GM12872 (cell line): ENCODE measurements at regions not wholly inside any gene's neighbourhood (a gene's known extent, or its start where the extent isn't known, plus 50 kb on each side); places are given as distances from the start of the nearest gene placed in this dataset.

ENCODE experiments used
- TF ChIP-seq, protein P1 (sequence below): IDR thresholded peaks from 3 replicates; pipeline ENCODE4 v1.5.1; 2011; ENCODE audit warnings: low read depth, mild to moderate bottlenecking, low read length, moderate library complexity; ENCODE audit not compliant: insufficient read depth

GRCh38 chr5:84816746-84817547, 432.3 kb upstream of the EDIL3 start:
- TF ChIP-seq, protein P1, sequence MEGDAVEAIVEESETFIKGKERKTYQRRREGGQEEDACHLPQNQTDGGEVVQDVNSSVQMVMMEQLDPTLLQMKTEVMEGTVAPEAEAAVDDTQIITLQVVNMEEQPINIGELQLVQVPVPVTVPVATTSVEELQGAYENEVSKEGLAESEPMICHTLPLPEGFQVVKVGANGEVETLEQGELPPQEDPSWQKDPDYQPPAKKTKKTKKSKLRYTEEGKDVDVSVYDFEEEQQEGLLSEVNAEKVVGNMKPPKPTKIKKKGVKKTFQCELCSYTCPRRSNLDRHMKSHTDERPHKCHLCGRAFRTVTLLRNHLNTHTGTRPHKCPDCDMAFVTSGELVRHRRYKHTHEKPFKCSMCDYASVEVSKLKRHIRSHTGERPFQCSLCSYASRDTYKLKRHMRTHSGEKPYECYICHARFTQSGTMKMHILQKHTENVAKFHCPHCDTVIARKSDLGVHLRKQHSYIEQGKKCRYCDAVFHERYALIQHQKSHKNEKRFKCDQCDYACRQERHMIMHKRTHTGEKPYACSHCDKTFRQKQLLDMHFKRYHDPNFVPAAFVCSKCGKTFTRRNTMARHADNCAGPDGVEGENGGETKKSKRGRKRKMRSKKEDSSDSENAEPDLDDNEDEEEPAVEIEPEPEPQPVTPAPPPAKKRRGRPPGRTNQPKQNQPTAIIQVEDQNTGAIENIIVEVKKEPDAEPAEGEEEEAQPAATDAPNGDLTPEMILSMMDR: no peak

GRCh38 chr5:84816160-84816559, 431.5 kb upstream of the EDIL3 start:
- TF ChIP-seq, protein P1: no peak

DNA sequence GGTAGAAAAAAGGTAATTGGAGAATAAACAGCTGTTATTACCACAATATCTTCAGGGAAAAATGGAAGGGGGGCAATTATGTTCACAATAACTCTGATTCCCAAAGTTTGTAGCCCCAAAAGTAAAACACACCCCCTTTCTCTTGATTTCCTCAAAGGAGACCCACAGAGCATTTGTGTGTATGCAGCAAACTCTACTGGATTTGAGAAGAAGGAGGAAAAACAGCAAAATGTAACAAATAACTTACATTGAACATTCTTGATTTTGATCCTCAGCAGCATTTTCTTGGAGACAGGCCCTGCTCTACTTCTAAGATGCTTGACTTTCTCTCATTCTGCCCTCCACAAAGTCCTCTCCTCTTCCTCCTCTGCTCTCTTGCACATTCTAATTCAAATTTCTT, 420.8 kb upstream of the EDIL3 start:
- TF ChIP-seq, protein P1: no peak

DNA sequence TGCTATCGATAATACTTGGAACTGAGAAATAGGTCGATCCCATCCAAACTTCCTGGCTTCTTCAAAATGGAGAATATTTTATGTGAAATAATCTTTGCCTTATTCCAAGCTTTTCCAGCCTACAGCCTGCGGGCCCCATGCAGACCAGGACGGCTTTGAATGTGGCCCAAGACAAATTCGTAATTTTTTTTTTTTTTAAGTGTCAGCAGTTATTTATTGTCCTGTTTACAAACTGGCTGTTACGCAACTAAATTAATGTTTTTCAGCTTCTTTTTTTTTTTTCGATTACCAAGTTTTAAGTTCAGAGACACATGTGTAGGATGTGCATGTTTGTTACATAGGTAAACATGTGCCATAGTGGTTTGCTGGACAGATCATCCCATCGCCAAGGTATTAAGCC, 411.7 kb upstream of the EDIL3 start:
- TF ChIP-seq, protein P1: no peak

- TF ChIP-seq, protein P1: no peak
Observed at GRCh38 chr5:84794486-84795035, 409.9 kb upstream of the EDIL3 start.

DNA sequence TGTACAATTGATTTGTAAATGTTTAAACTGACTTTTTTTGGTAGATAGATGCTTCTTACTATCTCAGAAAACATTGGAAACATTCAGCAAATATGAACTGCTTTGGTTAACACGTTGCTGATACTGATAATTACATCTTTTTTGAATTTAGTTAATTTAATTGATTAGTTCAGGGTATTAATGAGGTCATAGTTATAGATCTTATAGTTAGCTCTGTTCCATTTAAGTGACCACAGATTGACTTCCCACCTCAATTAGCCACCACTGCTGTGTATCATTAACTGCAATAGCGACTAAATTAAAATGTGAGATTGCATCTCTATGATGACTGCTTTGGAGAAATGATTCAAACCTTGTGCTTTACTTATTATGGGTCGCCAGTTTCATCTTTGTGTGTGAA, 407.1 kb upstream of the EDIL3 start:
- TF ChIP-seq, protein P1: no peak

GRCh38 chr5:84791138-84791537, 406.5 kb upstream of the EDIL3 start:
- TF ChIP-seq, protein P1: no peak
